ENCODE measurements at regions not wholly inside any gene's neighbourhood (a gene's known extent, or its start where the extent isn't known, plus 50 kb on each side); places are given as distances from the start of the nearest gene placed in this dataset.

DNA sequence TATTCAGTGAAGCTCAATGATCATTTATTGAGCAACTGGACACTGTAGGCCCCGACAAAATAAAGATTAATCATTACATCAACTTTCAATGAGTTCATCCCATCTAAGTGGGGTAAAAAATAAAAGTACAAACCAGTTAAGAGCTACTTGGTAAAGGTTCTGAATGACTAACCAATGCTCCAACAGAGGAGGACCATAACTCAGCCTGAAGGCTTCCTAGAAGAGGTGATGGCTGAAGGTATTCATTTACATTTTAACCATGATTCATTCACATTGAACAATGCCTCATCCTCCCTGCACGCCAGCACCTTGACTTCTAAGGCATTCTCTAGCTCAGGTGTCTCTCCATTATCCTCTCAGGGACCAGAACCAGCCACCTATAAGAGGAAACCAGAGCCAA, 201.4 kb downstream of the ZNF462 start:
- DNase-seq = no peak

DNA sequence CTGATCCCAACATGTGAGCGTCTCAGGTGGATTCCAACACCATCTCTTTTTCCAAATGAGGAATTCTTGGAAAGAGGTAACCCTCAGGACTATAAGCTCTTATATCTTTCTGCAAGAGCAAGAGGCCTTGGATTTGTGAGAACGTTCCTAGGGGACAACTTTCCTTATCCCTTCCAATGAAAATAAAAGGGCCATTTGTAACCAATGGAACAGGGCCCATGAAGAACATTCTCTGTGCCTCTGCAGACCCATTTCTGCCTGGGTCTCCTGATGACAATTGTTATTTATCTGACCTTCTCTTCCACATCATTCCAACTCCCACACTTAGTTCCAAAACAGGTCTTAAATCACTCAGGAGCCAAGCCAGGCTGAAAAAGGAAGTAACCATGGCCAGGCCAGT, 202.6 kb downstream of the ZNF462 start:
- no peak for DNase-seq

DNA sequence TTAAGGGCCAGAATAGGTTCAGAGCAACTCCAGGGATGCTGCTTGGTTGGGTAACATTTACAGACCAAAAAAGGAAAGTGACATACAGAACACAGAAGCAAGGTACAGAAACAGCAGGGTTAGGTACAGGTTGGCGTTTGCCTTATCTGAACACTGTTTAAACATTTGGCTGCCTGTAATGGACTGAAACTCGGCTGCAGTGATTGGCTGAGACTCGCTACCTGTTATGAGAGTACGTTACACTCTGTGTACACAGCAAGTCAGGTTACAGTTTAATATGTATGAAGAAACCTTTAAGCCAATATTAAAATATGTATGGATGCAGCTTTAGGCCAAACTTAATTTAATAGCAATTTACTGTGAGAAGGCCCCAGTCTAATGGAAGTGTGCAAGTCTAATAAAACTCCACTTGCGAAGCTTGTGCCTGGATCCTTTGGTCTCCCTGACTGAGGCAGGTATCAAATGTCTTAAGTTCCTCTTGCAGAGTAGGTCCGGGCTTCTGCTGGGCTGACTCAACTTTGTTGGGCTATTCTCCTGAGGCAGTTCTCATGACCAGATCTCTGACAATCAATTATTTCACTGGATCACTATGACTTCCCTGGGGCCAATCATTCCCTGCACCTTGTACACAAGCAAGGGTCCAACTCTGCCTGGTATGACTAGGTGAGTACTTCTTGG, 204.9 kb downstream of the ZNF462 start:
- no peak for DNase-seq

DNA sequence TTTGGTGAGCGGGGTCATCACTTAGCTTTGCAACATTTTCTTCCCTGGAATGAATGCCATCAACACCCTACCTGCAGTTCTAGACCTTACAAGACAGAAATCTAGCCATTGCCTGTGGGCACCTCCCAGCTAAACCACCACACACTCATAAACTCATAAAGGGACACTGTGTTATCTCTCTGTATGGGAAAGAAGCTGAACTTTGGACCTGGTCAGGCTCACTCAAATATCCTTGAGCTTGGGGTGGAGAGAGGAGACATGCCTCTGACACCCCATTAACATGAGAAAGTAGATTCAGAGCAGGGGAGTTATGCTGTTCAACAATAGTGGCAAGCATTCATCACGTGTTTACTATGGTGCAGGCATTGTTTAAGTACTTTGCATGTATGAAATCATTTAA, 205.6 kb downstream of the ZNF462 start:
- no peak for DNase-seq

DNA sequence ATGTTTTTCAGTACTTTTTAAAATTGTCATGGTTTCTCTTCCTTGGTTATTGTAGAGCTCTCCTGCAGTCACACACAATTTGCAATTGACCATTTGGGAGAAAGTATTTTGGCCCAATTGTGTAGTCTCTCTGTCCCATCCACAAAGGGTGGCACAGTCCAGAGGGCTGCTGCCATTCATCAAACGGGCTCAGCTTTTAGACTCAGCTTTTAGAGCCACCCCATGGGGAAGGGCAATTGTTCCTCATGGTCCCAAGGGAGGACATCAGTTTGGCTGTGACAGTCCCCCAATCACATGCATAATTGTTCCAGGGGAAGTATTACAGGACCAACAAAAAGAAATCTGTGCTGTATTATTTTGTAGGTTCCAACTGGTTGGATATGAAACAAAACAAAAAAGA, 207.6 kb downstream of the ZNF462 start:
- DNase-seq = no peak

DNA sequence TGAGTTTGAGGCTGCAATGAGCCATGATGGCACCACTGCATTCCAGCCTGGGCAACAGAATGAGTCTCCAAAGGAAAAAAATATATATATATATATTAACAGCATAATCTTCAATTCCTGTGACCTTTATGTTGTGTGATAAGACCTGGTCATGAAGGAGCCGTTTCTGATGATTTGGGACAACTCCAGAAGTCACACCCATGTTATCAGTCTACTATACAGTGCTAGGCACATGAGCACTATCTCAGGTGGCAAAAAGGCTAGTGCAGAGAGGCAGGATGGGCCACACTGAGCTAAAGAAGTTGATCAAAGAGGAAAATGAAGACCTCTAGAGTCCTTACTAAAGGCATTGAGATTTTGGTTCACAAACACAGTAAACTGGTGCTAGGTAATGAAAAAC, 205.0 kb upstream of the RAD23B start:
- no peak for DNase-seq

DNA sequence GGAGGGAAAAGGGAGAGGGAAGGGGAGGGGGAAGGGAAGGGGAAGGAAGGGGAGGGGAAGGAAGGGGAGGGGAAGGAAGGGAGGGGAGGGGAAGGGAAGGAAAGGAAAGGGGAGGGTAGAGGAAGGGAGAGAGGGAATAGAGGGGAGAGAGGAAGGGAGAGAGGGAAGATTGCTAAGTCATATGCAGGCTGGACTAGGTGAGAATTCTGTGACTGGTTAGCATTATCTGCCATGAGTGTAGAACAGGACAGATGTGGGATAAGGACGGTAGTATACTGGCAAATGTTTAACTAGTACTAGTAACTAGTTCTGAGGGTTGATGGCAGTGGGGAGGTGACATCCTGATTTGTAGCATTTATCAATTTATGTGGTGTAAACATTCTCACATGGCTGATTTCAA, 203.5 kb upstream of the RAD23B start:
- DNase-seq = no peak

DNA sequence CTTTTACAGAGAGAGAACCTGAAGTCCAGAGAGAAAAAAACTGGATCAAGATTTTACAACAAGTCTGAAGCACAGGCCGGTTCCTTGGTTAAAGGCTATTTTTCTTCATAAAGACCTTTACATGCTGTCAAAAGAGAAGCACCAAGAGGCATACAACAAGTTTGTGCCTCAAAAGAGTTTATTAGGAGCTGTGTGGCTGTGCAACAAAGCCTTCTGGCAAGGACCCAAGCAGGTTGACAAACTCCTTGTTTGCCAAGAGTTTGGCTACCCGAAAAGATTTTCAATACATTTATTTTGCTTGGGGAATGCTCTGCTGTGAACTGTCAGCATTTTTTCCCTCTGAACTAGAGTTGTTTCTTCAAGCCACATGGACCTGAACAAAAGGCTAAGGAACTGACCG, 202.9 kb upstream of the RAD23B start:
- no peak for DNase-seq

DNA sequence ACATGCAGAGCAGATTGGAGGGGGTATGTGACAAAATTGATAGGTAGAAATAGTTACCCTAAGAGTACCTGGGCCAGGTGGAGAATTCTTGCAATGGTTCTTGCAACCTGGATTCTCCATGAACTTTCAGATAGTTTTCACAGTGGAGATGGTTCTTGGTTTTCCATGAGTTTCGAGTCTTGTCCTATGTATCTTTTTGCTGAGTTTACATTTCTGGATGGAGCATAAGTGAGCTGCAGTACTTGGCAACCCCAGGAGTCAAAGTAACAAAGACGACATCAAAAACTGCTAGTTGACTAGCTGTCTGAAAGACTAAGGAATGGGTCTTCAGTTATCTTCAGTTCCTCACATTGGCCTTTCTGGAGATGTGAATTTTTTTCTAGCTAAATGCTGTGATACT, 196.6 kb upstream of the RAD23B start:
- DNase-seq = no peak

DNA sequence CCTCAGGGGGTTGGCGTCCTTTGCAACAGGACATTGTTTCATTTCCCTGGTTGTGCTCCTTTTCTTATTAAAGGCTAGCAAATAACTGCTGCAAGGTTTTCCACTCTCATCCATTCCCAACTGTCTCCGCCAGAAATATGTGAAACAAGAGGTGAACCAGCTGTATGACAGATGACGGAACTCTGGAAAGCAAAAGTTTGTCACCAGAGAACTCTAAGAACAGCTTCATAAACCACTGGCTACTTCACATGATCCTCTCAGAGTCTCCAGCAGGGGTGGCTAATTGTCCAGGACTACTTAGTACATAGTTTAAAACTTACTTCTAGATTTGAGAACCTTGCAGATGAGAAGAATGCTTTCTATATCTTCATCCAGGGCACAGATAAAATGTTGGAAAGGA, 195.9 kb upstream of the RAD23B start:
- DNase-seq = no peak

DNA sequence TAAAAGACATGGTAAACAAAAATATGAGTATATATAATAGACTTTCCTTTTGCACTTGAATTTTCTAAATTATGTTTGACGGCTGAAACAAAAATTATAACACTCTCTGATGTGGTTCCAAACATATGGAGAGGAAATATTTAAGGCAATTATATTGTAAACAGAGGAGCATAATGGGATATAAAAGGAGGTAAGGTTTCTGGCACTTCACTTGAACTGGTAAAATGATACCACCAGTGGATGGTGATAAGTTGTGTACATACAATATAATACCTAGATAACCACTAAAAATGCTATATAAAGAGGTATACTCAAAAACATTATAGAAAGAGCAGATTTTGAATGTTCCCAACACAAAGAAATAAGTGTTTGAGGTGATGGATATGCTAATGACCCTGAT, 192.9 kb upstream of the RAD23B start:
- no peak for DNase-seq

DNA sequence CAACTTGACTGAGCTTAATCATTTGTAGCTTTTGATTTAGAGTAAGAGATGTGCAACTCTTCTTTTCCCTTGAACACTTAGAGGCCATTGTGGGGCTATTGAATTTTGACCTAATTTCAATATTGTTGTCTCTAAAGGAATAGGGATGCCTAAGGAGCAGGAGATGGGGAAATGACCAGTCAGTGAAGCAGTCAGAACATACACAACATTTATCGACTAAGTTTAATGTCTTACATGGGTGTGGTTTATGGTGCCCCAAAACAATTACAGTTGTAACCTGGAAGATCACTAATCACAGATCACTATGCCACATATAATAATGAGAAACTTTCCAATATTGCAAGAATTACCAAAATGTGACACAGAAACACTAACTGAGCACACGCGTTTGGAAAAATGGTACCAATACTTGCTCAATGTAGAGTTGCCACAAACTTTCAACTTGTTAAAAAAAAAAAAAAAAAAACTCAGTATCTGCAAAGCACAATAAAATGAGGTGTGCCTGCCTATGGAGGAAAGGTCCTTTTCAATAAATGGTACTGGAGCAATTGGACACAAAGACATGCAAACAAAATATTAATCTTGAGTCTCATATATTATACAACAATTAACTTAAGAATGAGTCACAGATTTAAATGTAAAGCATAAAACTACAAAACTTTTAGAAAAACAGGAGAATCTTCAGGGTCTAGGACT, 189.6 kb upstream of the RAD23B start:
- no peak for DNase-seq

DNA sequence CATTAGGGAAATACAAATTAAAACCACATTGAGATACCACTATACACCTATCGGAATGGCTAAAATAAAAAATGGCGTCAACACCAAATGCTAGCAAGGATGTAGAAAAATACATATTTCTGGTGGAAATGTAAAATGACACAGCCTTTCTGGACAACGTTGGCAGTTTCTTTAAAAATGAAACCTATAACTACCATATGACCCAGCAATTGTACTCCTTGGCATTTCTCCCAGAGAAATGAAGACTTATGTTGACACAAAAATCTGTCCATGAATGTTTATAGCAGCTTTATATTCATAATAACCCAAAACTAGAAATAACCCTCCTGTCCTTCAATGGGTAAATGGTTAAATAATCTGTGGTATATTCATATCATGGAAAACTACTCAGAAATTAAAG, 188.7 kb upstream of the RAD23B start:
- no peak for DNase-seq

DNA sequence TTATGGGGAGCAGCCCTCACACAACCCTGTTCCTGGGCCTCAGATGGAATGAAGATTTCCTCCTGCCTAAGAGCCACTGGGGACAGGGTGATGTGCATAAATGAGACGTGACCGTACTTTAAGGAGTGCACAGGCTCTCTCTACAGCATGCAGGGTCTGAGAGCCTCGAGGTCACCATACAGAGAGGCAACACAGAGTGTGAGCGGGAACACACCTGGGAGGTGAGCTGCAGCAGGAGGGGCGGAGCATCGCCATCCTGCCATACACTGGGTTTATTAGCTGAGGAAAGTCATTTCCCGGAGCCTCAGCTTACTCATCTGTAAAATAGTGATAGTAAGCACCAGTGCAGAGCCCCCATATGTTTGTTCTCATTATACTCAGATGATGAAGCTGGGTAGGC, 182.5 kb upstream of the RAD23B start:
- no peak for DNase-seq

DNA sequence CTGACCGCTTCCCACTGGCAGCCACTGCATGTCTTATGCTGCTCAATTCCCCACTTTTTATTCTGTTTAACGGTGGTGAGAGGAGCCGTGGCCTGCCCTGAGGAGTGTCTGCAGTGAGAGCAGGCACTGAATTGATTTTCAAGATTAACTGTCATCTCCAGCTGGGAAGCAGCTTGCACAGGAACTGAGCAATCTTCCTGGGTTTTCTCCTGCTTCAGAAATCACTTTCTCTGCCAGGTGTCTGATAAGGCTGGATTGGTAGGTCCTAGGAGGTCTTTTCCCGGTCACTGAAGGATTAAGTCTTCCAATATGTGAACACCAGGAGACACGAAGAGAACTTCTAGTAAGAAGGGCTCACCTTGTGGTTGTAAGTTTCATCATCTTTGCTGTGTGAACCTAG, 181.1 kb upstream of the RAD23B start:
- no peak for DNase-seq

DNA sequence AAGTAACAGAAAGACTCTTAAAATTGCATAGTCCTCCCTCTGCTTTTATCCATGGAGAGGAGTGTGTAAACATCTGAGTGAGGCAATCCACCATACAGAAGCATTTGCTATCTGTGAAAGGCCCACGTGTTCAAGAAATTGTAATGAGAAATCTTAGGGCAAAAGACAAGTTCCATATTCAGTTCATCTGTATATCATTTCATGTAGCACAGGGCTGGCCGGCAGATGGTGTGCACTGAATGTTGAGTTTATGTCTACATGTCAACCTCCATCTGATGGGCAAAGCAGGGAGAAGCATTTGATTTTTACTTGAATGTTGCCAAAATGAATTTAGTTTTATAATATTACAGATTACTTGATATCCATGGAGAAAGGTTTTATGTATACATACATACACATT, 179.5 kb upstream of the RAD23B start:
- no peak for DNase-seq

DNA sequence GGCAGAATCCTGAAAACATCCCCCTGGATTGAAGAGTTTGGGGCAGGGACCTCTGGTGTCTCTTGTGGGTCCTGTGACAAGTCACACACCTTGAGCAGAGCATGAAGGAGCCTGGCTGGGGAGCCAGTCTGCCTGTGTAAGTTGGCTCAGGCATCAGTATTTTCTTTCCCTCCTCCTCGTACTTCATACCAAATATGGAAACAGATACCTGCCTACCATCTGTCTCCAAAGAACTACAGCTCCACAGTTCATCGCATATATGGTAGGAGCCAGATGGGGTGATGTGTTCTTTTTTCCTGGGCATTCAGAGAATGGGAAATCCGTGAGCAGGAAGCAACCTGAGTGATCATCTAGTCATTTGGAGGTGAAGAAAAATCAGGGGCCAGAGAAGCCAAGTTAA, 177.3 kb upstream of the RAD23B start:
- no peak for DNase-seq

DNA sequence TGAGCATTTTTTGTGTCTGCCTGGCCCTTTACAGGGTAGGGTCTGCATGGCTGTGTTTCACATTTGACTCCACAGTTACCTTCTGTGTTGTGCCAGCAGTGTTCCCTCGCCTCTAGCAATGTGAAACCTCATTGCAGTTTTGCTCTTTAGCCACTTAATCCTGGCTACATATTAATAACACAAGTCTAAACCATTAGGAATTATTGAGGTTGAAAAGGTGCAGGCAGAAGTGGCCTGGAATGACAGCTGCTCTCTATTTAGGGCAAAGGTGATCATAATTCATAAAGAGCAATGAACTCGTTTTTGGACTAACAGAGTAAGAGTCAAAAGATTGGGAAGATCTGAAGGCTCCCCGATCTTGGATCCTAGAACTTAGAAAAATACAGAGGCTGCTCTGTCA, 176.7 kb upstream of the RAD23B start:
- DNase-seq = no peak

DNA sequence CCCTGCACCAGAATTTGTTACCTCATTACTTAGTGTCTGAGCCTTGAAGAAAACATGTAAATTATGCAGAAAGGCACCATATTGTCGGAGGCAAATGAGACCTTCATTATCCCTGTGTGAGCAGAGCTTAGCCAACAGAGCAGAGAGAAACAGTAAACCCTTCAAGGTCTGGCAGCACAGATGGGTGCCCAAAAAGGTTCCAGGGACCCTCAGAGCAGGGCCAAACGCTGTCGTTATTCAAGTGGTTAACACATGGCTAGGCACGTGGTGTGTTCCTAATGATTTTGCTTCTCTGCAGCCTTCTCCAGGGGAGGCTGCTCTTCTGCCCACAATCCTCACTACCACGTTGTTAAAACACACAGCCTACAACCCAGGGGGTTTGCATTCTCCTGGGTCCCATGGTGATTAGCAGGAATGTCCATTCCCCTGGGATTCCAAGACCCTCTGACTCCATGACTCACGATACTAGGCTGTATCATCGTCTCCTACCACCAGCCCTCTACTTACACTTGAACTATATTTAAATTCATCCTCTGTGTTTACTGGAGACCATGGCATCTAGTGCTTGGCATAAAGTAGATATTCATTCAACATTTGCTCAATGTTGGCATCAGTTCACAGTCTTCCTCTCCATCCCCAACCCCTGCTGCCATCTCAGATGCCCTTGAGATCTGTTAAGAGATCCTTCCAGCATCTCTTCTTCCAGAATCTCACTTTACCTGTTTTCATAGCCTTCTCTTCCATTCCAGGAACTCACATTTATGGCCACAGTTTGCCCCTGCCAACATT, 174.5 kb upstream of the RAD23B start:
- no peak for DNase-seq

DNA sequence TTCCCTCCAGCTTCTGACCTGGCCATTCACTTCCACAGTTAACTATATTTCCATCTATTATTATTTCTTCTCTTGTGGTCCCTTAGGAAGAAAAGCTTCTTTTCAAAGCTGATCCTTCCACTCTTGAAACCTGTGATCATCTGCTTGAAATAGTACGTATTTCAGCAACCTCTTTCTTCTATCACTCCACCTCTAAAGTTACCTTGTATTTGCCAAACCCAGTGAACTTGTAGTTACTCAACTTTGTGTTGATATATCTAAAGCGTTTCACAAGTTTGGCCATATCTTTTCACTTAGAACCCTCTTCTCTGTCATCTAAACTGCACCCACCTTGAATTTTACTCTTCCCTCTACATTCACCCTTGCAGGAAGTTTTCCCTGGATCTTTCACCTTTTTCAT, 173.8 kb upstream of the RAD23B start:
- DNase-seq = no peak

DNA sequence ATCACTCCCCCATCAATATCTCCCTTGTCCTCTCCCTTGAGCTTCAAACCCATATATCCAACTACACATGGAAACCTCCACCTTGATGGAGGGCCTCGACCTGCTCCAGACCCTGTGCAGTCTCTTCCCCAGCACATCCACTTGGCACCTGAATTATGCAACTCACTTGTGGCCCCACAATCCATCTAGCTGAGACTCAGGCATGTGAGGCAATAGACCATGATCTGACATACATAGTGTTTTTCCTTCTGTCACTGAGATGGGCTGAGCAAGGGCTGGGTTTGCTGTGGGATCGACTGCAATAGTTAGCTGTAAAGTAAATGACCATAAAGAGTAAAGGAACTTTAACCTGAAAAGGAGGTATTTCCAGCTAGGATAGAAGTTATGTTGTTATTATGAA, 172.9 kb upstream of the RAD23B start:
- DNase-seq = no peak

DNA sequence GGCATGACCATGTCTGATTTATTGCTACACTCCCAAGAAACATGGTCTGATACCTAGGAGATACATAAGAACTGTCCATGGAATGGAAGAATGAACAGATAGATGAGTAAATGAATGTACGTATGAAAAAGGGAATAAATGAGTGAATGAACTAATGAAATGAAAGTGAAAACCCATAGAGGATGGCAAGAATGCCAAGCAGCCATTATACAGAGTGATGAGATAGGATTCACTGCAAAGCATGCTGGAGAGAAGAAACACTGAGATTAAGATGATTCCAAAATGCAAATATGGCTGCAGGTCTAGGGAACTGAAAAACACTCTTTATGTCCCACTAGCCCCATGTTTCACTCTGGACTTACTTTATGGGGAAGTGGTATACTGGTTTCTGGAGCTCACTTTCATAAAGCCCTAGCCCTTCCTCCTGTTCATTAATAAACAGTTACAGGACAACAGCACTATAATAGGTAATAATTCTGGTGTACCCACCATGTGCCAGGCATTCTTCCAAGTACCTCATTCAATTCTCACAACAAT, 170.3 kb upstream of the RAD23B start:
- no peak for DNase-seq

DNA sequence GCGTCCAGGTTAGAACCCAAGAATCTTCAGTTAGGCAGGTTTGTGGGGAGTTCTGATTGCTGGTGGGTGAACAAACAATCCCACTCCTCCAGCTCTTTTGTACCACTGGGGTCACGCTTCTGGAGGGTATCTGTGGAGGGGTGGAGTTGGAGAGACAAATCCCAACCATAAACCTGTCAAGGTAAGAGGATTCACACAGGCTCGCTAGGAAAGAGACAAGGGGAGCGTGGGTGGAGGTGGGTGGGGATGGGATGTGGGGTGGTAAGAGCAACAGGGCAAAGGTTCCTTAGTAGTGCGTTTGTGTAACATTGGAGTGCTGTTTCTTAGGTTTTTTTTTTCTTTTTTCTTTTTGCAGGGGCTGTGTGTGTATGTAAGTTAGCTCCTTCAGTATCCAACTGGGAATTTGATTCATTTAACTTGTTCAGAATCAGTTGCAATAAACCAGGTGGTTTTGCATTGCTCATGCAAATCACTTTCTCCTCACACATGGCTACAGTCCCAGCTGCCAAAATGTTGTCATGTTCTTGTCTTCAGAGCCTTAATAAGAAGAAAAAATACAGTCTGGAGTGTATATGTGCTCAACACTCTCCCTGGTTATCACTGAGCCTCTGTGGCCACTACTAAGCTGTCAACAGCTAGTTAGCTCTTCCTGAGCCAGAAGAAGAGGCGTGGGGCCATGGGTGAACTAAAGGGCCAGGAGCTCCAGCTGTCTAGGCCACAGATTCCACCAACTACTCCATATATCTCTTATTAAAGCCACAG, 164.0 kb upstream of the RAD23B start:
- no peak for DNase-seq

Data from activated CD4-positive, alpha-beta T cell treated with anti-CD3 and anti-CD28 coated beads for 1 hour (primary cell).